SK-N-SH (cell line): ENCODE measurements at regions not wholly inside any gene's neighbourhood (a gene's known extent, or its start where the extent isn't known, plus 50 kb on each side); places are given as distances from the start of the nearest gene placed in this dataset.

Source experiments
- CTCF ChIA-PET: fragments of 300-600, 350-600 bp; formaldehyde crosslinking; extraction: SDS; loops from one replicate; lab custom pipeline; 2021; lab: Yijun Ruan, JAX
- POLR2A ChIA-PET: fragments of 350-600 bp; sonication (Branson Sonifier 250); formaldehyde crosslinking; extraction: SDS; loops from one replicate; lab custom pipeline; 2020; ENCODE audit warnings: antibody characterized with exemption, inconsistent platforms; lab: Yijun Ruan, JAX
- DNase-seq: peaks from one replicate; pipeline ENCODE4 v3.0.0; 2012
- H2AFZ ChIP-seq: fragments of 200-600 bp; sonication (generic); 2 replicates; pipeline ENCODE4 v1.8.1; 2016; ENCODE audit warnings: antibody characterized with exemption, mild to moderate bottlenecking, low read depth
- H3F3A ChIP-seq: fragments of 200-600 bp; sonication (generic); replicated peaks from 2 replicates; pipeline ENCODE3; 2016; ENCODE audit warnings: antibody characterized with exemption, mild to moderate bottlenecking; ENCODE audit not compliant: insufficient read depth
- H3K27ac ChIP-seq, 2 experiments: fragments of 200-500 bp in 1 of 2; fragments of 200-600 bp in 1 of 2; sonication (Bioruptor generic) in 1 of 2; sonication (generic), shearing (Covaris generic) in 1 of 2; 2 replicates each; pipeline versions ENCODE4 v1.5.1 to v1.6.1; 2014 to 2016; ENCODE audit warnings: low read depth in 2 of 2, inconsistent platforms in 1 of 2, low read length in 1 of 2, mild to moderate bottlenecking in 1 of 2, mixed read lengths in 1 of 2
- H3K27me3 ChIP-seq: fragments of 200-600 bp; sonication (generic), shearing (Covaris generic); 2 replicates; pipeline ENCODE4 v1.6.1; 2016; ENCODE audit warnings: mixed run types; ENCODE audit not compliant: insufficient read depth
- H3K36me3 ChIP-seq, 2 experiments: fragments of 200-500 bp in 1 of 2; fragments of 200-600 bp in 1 of 2; sonication (Bioruptor generic) in 1 of 2; sonication (generic) in 1 of 2; replicated peaks in 1 of 2; 2 replicates each; pipeline versions ENCODE3 to v1.5.1; 2014 to 2016; ENCODE audit warnings: low read length in 1 of 2, mild to moderate bottlenecking in 1 of 2; ENCODE audit not compliant: insufficient read depth in 2 of 2, control insufficient read depth in 1 of 2
- H3K4me1 ChIP-seq, 2 experiments: fragments of 200-500 bp in 1 of 2; fragments of 200-600 bp in 1 of 2; sonication (Bioruptor generic) in 1 of 2; sonication (generic), shearing (Covaris generic) in 1 of 2; 2 replicates each; pipeline versions ENCODE4 v1.5.1 to v1.6.1; 2014 to 2016; ENCODE audit warnings: low read depth in 1 of 2, low read length in 1 of 2, mixed run types in 1 of 2; ENCODE audit not compliant: insufficient read depth in 2 of 2, control insufficient read depth in 1 of 2
- H3K4me2 ChIP-seq: fragments of 200-600 bp; sonication (generic), shearing (Covaris generic); 2 replicates; pipeline ENCODE4 v1.6.1; 2017; ENCODE audit warnings: mixed run types
- H3K4me3 ChIP-seq, 2 experiments: fragments of 200-500 bp in 1 of 2; fragments of 200-600 bp in 1 of 2; sonication (Bioruptor generic) in 1 of 2; sonication (generic), shearing (Covaris generic) in 1 of 2; 2 replicates each; pipeline versions ENCODE4 v1.5.1 to v1.8.1; 2014 to 2016; ENCODE audit warnings: low read depth in 2 of 2, inconsistent platforms in 1 of 2, low read length in 1 of 2, mild to moderate bottlenecking in 1 of 2, mixed read lengths in 1 of 2, moderate library complexity in 1 of 2
- H3K79me2 ChIP-seq: fragments of 200-600 bp; sonication (generic); 2 replicates; pipeline ENCODE4 v1.8.1; 2017; ENCODE audit warnings: mild to moderate bottlenecking; ENCODE audit not compliant: insufficient read depth
- H3K9ac ChIP-seq: fragments of 200-600 bp; sonication (generic); 2 replicates; pipeline ENCODE4 v1.6.1; 2017; ENCODE audit warnings: mixed run types
- H3K9me2 ChIP-seq: fragments of 200-600 bp; sonication (generic); 2 replicates; pipeline ENCODE4 v1.6.1; 2017; ENCODE audit warnings: mixed run types
- H3K9me3 ChIP-seq: fragments of 200-600 bp; sonication (generic); 2 replicates; pipeline ENCODE4 v1.6.1; 2017; ENCODE audit warnings: mixed run types, mild to moderate bottlenecking, moderate library complexity
- H4K20me1 ChIP-seq: fragments of 200-600 bp; sonication (generic); 2 replicates; pipeline ENCODE4 v1.6.1; 2017; ENCODE audit warnings: mild to moderate bottlenecking, mixed run types; ENCODE audit not compliant: insufficient read depth
- CHD2 ChIP-seq: fragments of 150-350 bp; IDR thresholded peaks from 2 replicates; pipeline ENCODE4 v1.6.1; 2018; ENCODE audit warnings: low read length; ENCODE audit not compliant: partially characterized antibody
- EZH2phosphoT487 ChIP-seq: fragments of 200-600 bp; sonication (generic); IDR thresholded peaks from 2 replicates; pipeline ENCODE4 v1.6.1; 2017; ENCODE audit warnings: low read depth, mixed run types, mild to moderate bottlenecking, antibody characterized with exemption, moderate library complexity, borderline replicate concordance
- FOXJ3 ChIP-seq: sonication (generic); formaldehyde crosslinking; IDR thresholded peaks from 2 replicates; pipeline ENCODE4 v1.5.1; 2020; ENCODE audit warnings: mild to moderate bottlenecking, missing genetic modification reagents
- FOXM1 ChIP-seq: IDR thresholded peaks from 2 replicates; pipeline ENCODE4 v1.4.0; 2012; ENCODE audit warnings: low read depth, mild to moderate bottlenecking
- GABPA ChIP-seq: IDR thresholded peaks from 2 replicates; pipeline ENCODE4 v1.4.0; 2012; ENCODE audit warnings: low read depth, mild to moderate bottlenecking
- GATA2 ChIP-seq: sonication (generic); formaldehyde crosslinking; IDR thresholded peaks from 2 replicates; pipeline ENCODE4 v1.5.0; 2020; ENCODE audit warnings: mild to moderate bottlenecking, missing genetic modification reagents
- JUND ChIP-seq: IDR thresholded peaks from 2 replicates; pipeline ENCODE4 v1.4.0; 2012
- NRF1 ChIP-seq: IDR thresholded peaks from 2 replicates; pipeline ENCODE4 v1.6.1; 2012; ENCODE audit warnings: low read depth, mild to moderate bottlenecking, low read length
- PBX3 ChIP-seq: IDR thresholded peaks from 2 replicates; pipeline ENCODE4; 2012
- POLR2AphosphoS5 ChIP-seq: IDR thresholded peaks from 2 replicates; pipeline ENCODE4 v1.6.1; 2012; ENCODE audit warnings: low read depth, low read length
- RAD21 ChIP-seq: IDR thresholded peaks from 2 replicates; pipeline ENCODE4 v1.6.1; 2012; ENCODE audit warnings: mild to moderate bottlenecking, low read length
- RCOR1 ChIP-seq: fragments of 150-350 bp; IDR thresholded peaks from 2 replicates; pipeline ENCODE4 v1.6.1; 2017; ENCODE audit warnings: antibody characterized with exemption, low read length
- RFX5 ChIP-seq: IDR thresholded peaks from 2 replicates; pipeline ENCODE4 v1.6.1; 2012; ENCODE audit warnings: mild to moderate bottlenecking, improper control_type of control experiment, low read length
- RXRA ChIP-seq: IDR thresholded peaks from 2 replicates; pipeline ENCODE4 v1.4.0; 2012; ENCODE audit warnings: low read depth, mild to moderate bottlenecking, borderline replicate concordance
- SIN3A ChIP-seq: IDR thresholded peaks from 2 replicates; pipeline ENCODE4 v1.6.1; 2012; ENCODE audit warnings: low read depth, mild to moderate bottlenecking, low read length, moderate library complexity, borderline replicate concordance
- USF1 ChIP-seq: IDR thresholded peaks from 2 replicates; pipeline ENCODE4 v1.4.0; 2012; ENCODE audit warnings: low read depth, borderline replicate concordance
- WGBS: methylation state at CpG from one replicate; pipeline ENCODE4 v1.1.6; 2017; ENCODE audit warnings: low lambda C conversion rate; 5-methylcytosine and 5-hydroxymethylcytosine counted together

- TF ChIP-seq USF1 (no peak), CHD2 (no peak), RAD21 (no peak)
Observed at GRCh38 chr5:116778032-116778431, 203.4 kb upstream of the SEMA6A start (continued).

- ChIA-PET POLR2A (no interaction called here), CTCF (interaction anchor here (1.0 kb wide), 1 partner anchor 22 kb away, joined by 3 read pairs; no protein-coding TSS in a partner anchor)
- Histone ChIP-seq H3K27me3 (no peaks in the 10 kb centered on the region), H3K9ac (no peak overlapping the region), H3K79me2 (no peaks in the 10 kb centered on the region), H3K4me3 (no peak overlapping the region), H3K9me2 (no peaks in the 10 kb centered on the region), H3K4me1 (peaks cover 0 to 4% of the 10 kb centered on the region in 2 experiments; a peak in 2 of 4 replicates), H3K4me2 (no peak overlapping the region), H3K27ac (no peak overlapping the region), H2AFZ (no peak overlapping the region), H4K20me1 (no peaks in the 10 kb centered on the region), H3F3A (no peaks in the 10 kb centered on the region), H3K9me3 (no peaks in the 10 kb centered on the region), H3K36me3 (no peaks in the 10 kb centered on the region)
- 57% methylated on average over 5 of the region's 5 CpGs for WGBS
- no peak for DNase-seq
- no peak for TF ChIP-seq RXRA
- TF ChIP-seq EZH2phosphoT487, result no peak
- no peak for TF ChIP-seq SIN3A
- TF ChIP-seq POLR2AphosphoS5, result no peak
- TF ChIP-seq USF1, result no peak
- TF ChIP-seq FOXM1, result no peak
- TF ChIP-seq RFX5, result no peak
- no peak for TF ChIP-seq JUND
- no peak for TF ChIP-seq NRF1
- no peak for TF ChIP-seq PBX3
- no peak for TF ChIP-seq RAD21
- TF ChIP-seq FOXJ3 (CRISPR knock-in tag), result no peak
- no peak for TF ChIP-seq CHD2
Observed at GRCh38 chr5:116773926-116774325, 199.3 kb upstream of the SEMA6A start.

GRCh38 chr5:116772806-116773205 is 198.2 kb upstream of the SEMA6A start:
- Histone ChIP-seq H3F3A (no peaks in the 10 kb centered on the region), H3K27ac (no peak overlapping the region), H3K9ac (no peak overlapping the region), H3K4me3 (no peak overlapping the region), H4K20me1 (no peaks in the 10 kb centered on the region), H3K9me2 (no peaks in the 10 kb centered on the region), H3K27me3 (no peaks in the 10 kb centered on the region), H3K4me2 (no peak overlapping the region), H3K9me3 (no peaks in the 10 kb centered on the region), H3K4me1 (peaks cover 0 to 4% of the 10 kb centered on the region in 2 experiments; a peak in 2 of 4 replicates), H3K36me3 (no peaks in the 10 kb centered on the region), H3K79me2 (no peaks in the 10 kb centered on the region), H2AFZ (no peak overlapping the region)
- ChIA-PET CTCF (no interaction called here), POLR2A (no interaction called here)
- no peak for DNase-seq
- 21% methylated on average over 3 of the region's 3 CpGs for WGBS
- TF ChIP-seq RCOR1 (no peak), GABPA (no peak), GATA2 (CRISPR knock-in tag) (no peak)
